Fibroblast of gingiva (primary cell): ENCODE measurements at regions not wholly inside any gene's neighbourhood (a gene's known extent, or its start where the extent isn't known, plus 50 kb on each side); places are given as distances from the start of the nearest gene placed in this dataset.

Experiments used
- DNase-seq: peaks from one replicate; pipeline ENCODE4 v3.0.0-alpha.2; 2011; ENCODE audit warnings: low read depth

GRCh38 chr7:86947929-86948328 is 111.5 kb downstream of the ELAPOR2 start:
- no peak for DNase-seq

- DNase-seq = no peak
These were observed 116.0 kb downstream of the ELAPOR2 start for GRCh38 chr7:86943447-86943846.

- DNase-seq = no peak
These were observed 116.5 kb downstream of the ELAPOR2 start for GRCh38 chr7:86942995-86943394.

GRCh38 chr7:86942081-86942480 is 117.4 kb downstream of the ELAPOR2 start:
- DNase-seq = peak; percentile 3

- peak; percentile 51 for DNase-seq
These were observed 120.1 kb downstream of the ELAPOR2 start for GRCh38 chr7:86939197-86939814.

GRCh38 chr7:86937363-86937878 is 122.0 kb downstream of the ELAPOR2 start:
- no peak for DNase-seq

GRCh38 chr7:86933295-86933845 is 126.1 kb downstream of the ELAPOR2 start:
- no peak for DNase-seq

GRCh38 chr7:86932038-86932512 is 127.4 kb downstream of the ELAPOR2 start:
- peak; percentile 96 for DNase-seq

GRCh38 chr7:86931439-86931838 is 128.0 kb downstream of the ELAPOR2 start:
- DNase-seq = no peak

GRCh38 chr7:86930554-86931307 is 128.7 kb downstream of the ELAPOR2 start:
- no peak for DNase-seq

GRCh38 chr7:86929293-86930109 is 130.0 kb downstream of the ELAPOR2 start:
- DNase-seq = no peak

- DNase-seq = no peak
These were observed 131.1 kb downstream of the ELAPOR2 start for GRCh38 chr7:86928308-86928707.

GRCh38 chr7:86926732-86927131 is 132.7 kb downstream of the ELAPOR2 start:
- peak; percentile 66 for DNase-seq

GRCh38 chr7:86925221-86925620 is 134.2 kb downstream of the ELAPOR2 start:
- no peak for DNase-seq

GRCh38 chr7:86923527-86923926 is 135.9 kb downstream of the ELAPOR2 start:
- no peak for DNase-seq

- no peak for DNase-seq
These were observed 139.3 kb downstream of the ELAPOR2 start for GRCh38 chr7:86920154-86920553.

- DNase-seq = no peak
These were observed 141.2 kb downstream of the ELAPOR2 start for GRCh38 chr7:86918245-86918644.

- no peak for DNase-seq
These were observed 143.1 kb downstream of the ELAPOR2 start for GRCh38 chr7:86916277-86916825.

GRCh38 chr7:86914551-86914950 is 144.9 kb downstream of the ELAPOR2 start:
- DNase-seq = peak; percentile 26
